NCI-H1417 treated with DMSO at 0.1 percent for 48 hours (cell line): ENCODE measurements at regions not wholly inside any gene's neighbourhood (a gene's known extent, or its start where the extent isn't known, plus 50 kb on each side); places are given as distances from the start of the nearest gene placed in this dataset.

Experiments
- DNase-seq: peaks from one replicate; lab custom pipeline; 2025; lab: John Stamatoyannopoulos, UW

GRCh38 chr2:83650161-83650560, 808.9 kb downstream of the SUCLG1 start:
- DNase-seq, result no peak

GRCh38 chr2:83640506-83640905, 818.6 kb downstream of the SUCLG1 start:
- no peak for DNase-seq

- DNase-seq, result no peak
Measured at GRCh38 chr2:83633423-83633822, 825.7 kb downstream of the SUCLG1 start.

GRCh38 chr2:83630351-83630750, 828.7 kb downstream of the SUCLG1 start:
- DNase-seq, result no peak

GRCh38 chr2:83615511-83615910, 843.6 kb downstream of the SUCLG1 start:
- DNase-seq, result no peak

- no peak for DNase-seq
Measured at GRCh38 chr2:83613178-83613577, 845.9 kb downstream of the SUCLG1 start.

- no peak for DNase-seq
Measured at GRCh38 chr2:83602753-83603152, 856.3 kb downstream of the SUCLG1 start.

GRCh38 chr2:83596592-83597282, 862.3 kb downstream of the SUCLG1 start:
- no peak for DNase-seq

GRCh38 chr2:83595926-83596325, 863.2 kb downstream of the SUCLG1 start:
- no peak for DNase-seq

- no peak for DNase-seq
Measured at GRCh38 chr2:83595121-83595690, 863.9 kb downstream of the SUCLG1 start.

GRCh38 chr2:83594241-83595120, 864.6 kb downstream of the SUCLG1 start:
- no peak for DNase-seq

GRCh38 chr2:83587309-83587708, 871.8 kb downstream of the SUCLG1 start:
- DNase-seq, result no peak

- no peak for DNase-seq
Measured at GRCh38 chr2:83585250-83585649, 873.8 kb downstream of the SUCLG1 start.

GRCh38 chr2:83584672-83585071, 874.4 kb downstream of the SUCLG1 start:
- no peak for DNase-seq

- no peak for DNase-seq
Measured at GRCh38 chr2:83582589-83582988, 876.5 kb downstream of the SUCLG1 start.

GRCh38 chr2:83579507-83579906, 879.6 kb downstream of the SUCLG1 start:
- no peak for DNase-seq

- DNase-seq, result no peak
Measured at GRCh38 chr2:83578405-83578804, 880.7 kb downstream of the SUCLG1 start.

- no peak for DNase-seq
Measured at GRCh38 chr2:83574614-83575013, 884.5 kb downstream of the SUCLG1 start.

GRCh38 chr2:83573060-83573459, 886.0 kb downstream of the SUCLG1 start:
- DNase-seq, result no peak

GRCh38 chr2:83572400-83572799, 886.7 kb downstream of the SUCLG1 start:
- no peak for DNase-seq

- DNase-seq, result no peak
Measured at GRCh38 chr2:83567551-83567950, 891.5 kb downstream of the SUCLG1 start.

- no peak for DNase-seq
Measured at GRCh38 chr2:83565626-83566025, 893.5 kb downstream of the SUCLG1 start.

GRCh38 chr2:83565181-83565580, 893.9 kb downstream of the SUCLG1 start:
- DNase-seq, result no peak
